H9 (cell line): ENCODE measurements at regions not wholly inside any gene's neighbourhood (a gene's known extent, or its start where the extent isn't known, plus 50 kb on each side); places are given as distances from the start of the nearest gene placed in this dataset.

Experiments
- DNase-seq: peaks from one replicate; pipeline ENCODE4 v3.0.0-alpha.2; 2017
- H2AFZ ChIP-seq: one replicate; pipeline ENCODE4 v1.6.1; 2013; ENCODE audit warnings: mild to moderate bottlenecking, low read length, control low read depth, moderate library complexity
- H2AK5ac ChIP-seq: 2 replicates; pipeline ENCODE4 v1.6.1; 2013; ENCODE audit warnings: low read length, control low read depth, mixed read lengths; ENCODE audit not compliant: insufficient read length
- H2BK120ac ChIP-seq: one replicate; pipeline ENCODE4 v1.6.1; 2013; ENCODE audit warnings: low read depth, mild to moderate bottlenecking, low read length, control low read depth, inconsistent platforms; ENCODE audit not compliant: poor library complexity, severe bottlenecking
- H2BK12ac ChIP-seq: 2 replicates; pipeline ENCODE4 v1.6.1; 2013; ENCODE audit warnings: low read length, control low read depth, mixed read lengths, low read depth; ENCODE audit not compliant: insufficient read length
- H2BK15ac ChIP-seq: 2 replicates; pipeline ENCODE4 v1.6.1; 2013; ENCODE audit warnings: low read depth, low read length, control low read depth
- H2BK20ac ChIP-seq: one replicate; pipeline ENCODE4 v1.6.1; 2013; ENCODE audit warnings: low read depth, mild to moderate bottlenecking, low read length, control low read depth, inconsistent platforms; ENCODE audit not compliant: poor library complexity, severe bottlenecking
- H2BK5ac ChIP-seq: 2 replicates; pipeline ENCODE4 v1.6.1; 2013; ENCODE audit warnings: low read length, control low read depth, mixed read lengths; ENCODE audit not compliant: insufficient read length
- H3K14ac ChIP-seq: 2 replicates; pipeline ENCODE4 v1.6.1; 2013; ENCODE audit warnings: low read length, control low read depth; ENCODE audit not compliant: insufficient read depth
- H3K18ac ChIP-seq: 2 replicates; pipeline ENCODE4 v1.6.1; 2013; ENCODE audit warnings: low read depth, mild to moderate bottlenecking, mixed read lengths, low read length, control low read depth; ENCODE audit not compliant: insufficient read length
- H3K23ac ChIP-seq: 2 replicates; pipeline ENCODE4 v1.6.1; 2013; ENCODE audit warnings: low read length, control low read depth, mixed read lengths, low read depth; ENCODE audit not compliant: insufficient read length
- H3K23me2 ChIP-seq: 2 replicates; pipeline ENCODE4 v1.6.1; 2013; ENCODE audit warnings: low read depth, mild to moderate bottlenecking, mixed read lengths, low read length, control low read depth; ENCODE audit not compliant: insufficient read length, poor library complexity, severe bottlenecking
- H3K27ac ChIP-seq: 2 replicates; pipeline ENCODE4 v1.5.1; 2013; ENCODE audit warnings: low read length, control low read depth, mixed read lengths, low read depth; ENCODE audit not compliant: insufficient read length
- H3K27me3 ChIP-seq: 2 replicates; pipeline ENCODE4 v1.6.1; 2013; ENCODE audit warnings: low read length, control low read depth, inconsistent platforms; ENCODE audit not compliant: insufficient read depth
- H3K4ac ChIP-seq: 2 replicates; pipeline ENCODE4 v1.6.1; 2013; ENCODE audit warnings: low read depth, mild to moderate bottlenecking, control low read depth, inconsistent platforms, low read length, moderate library complexity
- H3K4me1 ChIP-seq: 2 replicates; pipeline ENCODE4 v1.6.1; 2013; ENCODE audit warnings: low read length, control low read depth, inconsistent platforms; ENCODE audit not compliant: insufficient read depth
- H3K4me2 ChIP-seq: 2 replicates; pipeline ENCODE4 v1.6.1; 2013; ENCODE audit warnings: low read length, control low read depth, mixed read lengths; ENCODE audit not compliant: insufficient read length, insufficient read depth
- H3K56ac ChIP-seq: 2 replicates; pipeline ENCODE4 v1.6.1; 2013; ENCODE audit warnings: low read depth, mild to moderate bottlenecking, mixed read lengths, low read length, control low read depth; ENCODE audit not compliant: insufficient read length
- H3K79me1 ChIP-seq: 2 replicates; pipeline ENCODE4 v1.6.1; 2013; ENCODE audit warnings: low read depth, mild to moderate bottlenecking, moderate library complexity, low read length, control low read depth, inconsistent platforms; ENCODE audit not compliant: insufficient read depth, poor library complexity, severe bottlenecking
- H3K79me2 ChIP-seq: 2 replicates; pipeline ENCODE4 v1.6.1; 2013; ENCODE audit warnings: low read length, control low read depth, inconsistent platforms; ENCODE audit not compliant: insufficient read depth
- H3K9ac ChIP-seq: 2 replicates; pipeline ENCODE4 v1.6.1; 2013; ENCODE audit warnings: low read length, control low read depth, mixed read lengths; ENCODE audit not compliant: insufficient read length; ENCODE audit errors: extremely low read depth
- H3K9me3 ChIP-seq: one replicate; pipeline ENCODE4 v1.6.1; 2013; ENCODE audit warnings: low read depth, low read length, inconsistent platforms; ENCODE audit not compliant: control insufficient read depth
- H3T11ph ChIP-seq: one replicate; pipeline ENCODE4 v1.6.1; 2013; ENCODE audit warnings: mild to moderate bottlenecking, low read length, control low read depth, inconsistent platforms
- H4K20me1 ChIP-seq: one replicate; pipeline ENCODE4 v1.6.1; 2013; ENCODE audit not compliant: control insufficient read depth, insufficient read length, insufficient read depth
- H4K5ac ChIP-seq: 2 replicates; pipeline ENCODE4 v1.6.1; 2013; ENCODE audit warnings: low read depth, mild to moderate bottlenecking, mixed read lengths, low read length, control low read depth; ENCODE audit not compliant: insufficient read length
- H4K8ac ChIP-seq: replicated peaks from 2 replicates; pipeline ENCODE4 v1.6.1; 2013; ENCODE audit warnings: low read length, control low read depth, mixed read lengths, low read depth; ENCODE audit not compliant: insufficient read length
- H4K91ac ChIP-seq: 2 replicates; pipeline ENCODE4 v1.6.1; 2013; ENCODE audit warnings: low read depth, mild to moderate bottlenecking, moderate library complexity, mixed read lengths, low read length, control low read depth; ENCODE audit not compliant: insufficient read length
- H3K27ac Mint-ChIP-seq, 3 experiments: 2 replicates in 2 of 3; 3 replicates in 1 of 3; pipeline ENCODE4 v1.8.0; 2020 to 2021; ENCODE audit warnings: mixed read lengths in 3 of 3, mild to moderate bottlenecking in 1 of 3, moderate library complexity in 1 of 3
- H3K27me3 Mint-ChIP-seq: 2 replicates; pipeline ENCODE4 v1.8.0; 2021; ENCODE audit warnings: low read depth, mild to moderate bottlenecking, moderate library complexity, mixed read lengths
- H3K36me3 Mint-ChIP-seq, 3 experiments: 2 replicates in 2 of 3; 3 replicates in 1 of 3; pipeline ENCODE4 v1.8.0; 2020 to 2021; ENCODE audit warnings: low read depth in 3 of 3, mixed read lengths in 3 of 3; ENCODE audit not compliant: insufficient read depth in 1 of 3
- H3K4me1 Mint-ChIP-seq, 2 experiments: 2 replicates each; pipeline ENCODE4 v1.8.0; 2020; ENCODE audit warnings: mixed read lengths in 2 of 2
- H3K4me3 Mint-ChIP-seq, 2 experiments: 2 replicates in 1 of 2; 3 replicates in 1 of 2; pipeline ENCODE4 v1.8.0; 2020 to 2021; ENCODE audit warnings: mild to moderate bottlenecking in 2 of 2, mixed read lengths in 2 of 2, moderate library complexity in 1 of 2
- H3K9me3 Mint-ChIP-seq, 2 experiments: 2 replicates in 1 of 2; 3 replicates in 1 of 2; pipeline ENCODE4 v1.8.0; 2020; ENCODE audit warnings: mild to moderate bottlenecking in 2 of 2, mixed read lengths in 2 of 2, moderate library complexity in 1 of 2
- WGBS: extraction: QIAGEN DNeasy Blood & Tissue Kit; methylation state at CpG from one replicate; pipeline ENCODE4 v1.1.7; 2013; ENCODE audit warnings: missing lambda C conversion rate, low lambda C conversion rate, mixed read lengths; ENCODE audit not compliant: insufficient read length; ENCODE audit errors: extremely low coverage; 5-methylcytosine and 5-hydroxymethylcytosine counted together
- TF ChIP-seq, protein P1 (sequence below): fragments of 200-600 bp; sonication (generic); conservative IDR thresholded peaks from 3 replicates; pipeline ENCODE4 v1.8.0; 2021; ENCODE audit warnings: antibody characterized with exemption, mild to moderate bottlenecking

DNA sequence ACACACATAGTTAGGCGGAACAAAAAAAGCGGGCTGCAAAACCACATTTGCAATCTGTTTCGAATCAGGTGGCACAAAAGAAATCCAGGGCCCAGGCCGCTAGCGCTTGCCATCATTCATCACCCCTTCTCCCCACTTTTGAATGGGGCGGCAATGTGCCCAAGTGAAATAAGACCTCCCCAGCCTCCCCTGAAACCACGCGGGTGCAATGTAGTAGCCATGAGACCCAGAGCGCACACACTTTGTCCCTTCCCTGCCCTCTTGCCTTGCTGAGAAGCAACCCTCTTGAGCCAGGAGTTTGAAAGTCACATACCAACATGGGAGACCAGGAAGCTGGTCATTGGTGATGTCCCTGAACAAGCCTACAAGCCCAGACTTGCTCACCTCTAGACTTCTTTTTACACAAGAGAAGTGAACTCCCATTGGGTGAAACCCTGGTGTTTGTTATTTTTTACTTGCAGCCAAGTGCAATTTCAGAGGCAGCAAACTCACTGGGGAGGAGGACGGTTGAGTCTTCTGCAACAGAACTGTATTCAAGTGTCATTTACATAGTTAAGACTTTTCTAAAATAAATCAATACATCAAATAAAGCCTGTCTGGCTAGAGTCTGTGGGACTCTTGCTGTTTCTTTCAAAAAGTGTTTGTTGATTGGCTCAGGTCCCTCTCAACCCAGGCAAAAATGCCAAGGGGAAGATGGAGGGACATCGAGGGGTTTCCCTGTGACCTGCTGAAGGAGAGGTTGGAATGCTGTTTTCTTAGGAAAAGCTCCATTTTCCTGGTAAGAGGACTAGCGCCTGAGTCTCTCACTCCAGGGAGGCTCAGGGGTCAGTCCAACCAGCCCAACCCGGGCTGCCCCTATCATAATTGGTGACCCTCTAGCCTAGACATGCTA is 138.1 kb upstream of the PTPN1 start:
- Histone ChIP-seq H4K91ac (no peak overlapping the region), H2BK20ac (no peak overlapping the region), H3K27me3 (no peaks in the 10 kb centered on the region), H4K5ac (no peak overlapping the region), H3T11ph (no peak overlapping the region), H2AK5ac (no peak overlapping the region), H2BK5ac (no peak overlapping the region), H3K18ac (no peak overlapping the region), H3K9me3 (no peaks in the 10 kb centered on the region), H3K9ac (no peak overlapping the region), H3K4me2 (no peak overlapping the region), H2BK15ac (no peak overlapping the region), H3K23me2 (no peaks in the 10 kb centered on the region), H3K14ac (no peak overlapping the region), H3K23ac (no peak overlapping the region), H4K8ac (no peak overlapping the region), H2BK120ac (no peak overlapping the region), H3K4me1 (no peaks in the 10 kb centered on the region), H3K56ac (no peak overlapping the region), H2AFZ (no peak overlapping the region), H4K20me1 (no peaks in the 10 kb centered on the region), H3K27ac (no peak overlapping the region), H3K79me1 (no peaks in the 10 kb centered on the region), H3K79me2 (no peaks in the 10 kb centered on the region), H2BK12ac (no peak overlapping the region), H3K4ac (no peak overlapping the region)
- Mint-ChIP-seq H3K27ac (0 out of 7 replicates have a peak overlapping the region, but pooled peaks of 1 of the 3 experiments have one; percentile 25), H3K9me3 (no peaks in the 10 kb centered on the region), H3K4me1 (peaks cover 2% of the 10 kb centered on the region in 2 experiments; a peak in 2 of 4 replicates), H3K36me3 (no peaks in the 10 kb centered on the region), H3K4me3 (no peak overlapping the region), H3K27me3 (peaks cover 9% of the 10 kb centered on the region; the same call in 1 of the 2 replicates)
- TF ChIP-seq, protein P1, sequence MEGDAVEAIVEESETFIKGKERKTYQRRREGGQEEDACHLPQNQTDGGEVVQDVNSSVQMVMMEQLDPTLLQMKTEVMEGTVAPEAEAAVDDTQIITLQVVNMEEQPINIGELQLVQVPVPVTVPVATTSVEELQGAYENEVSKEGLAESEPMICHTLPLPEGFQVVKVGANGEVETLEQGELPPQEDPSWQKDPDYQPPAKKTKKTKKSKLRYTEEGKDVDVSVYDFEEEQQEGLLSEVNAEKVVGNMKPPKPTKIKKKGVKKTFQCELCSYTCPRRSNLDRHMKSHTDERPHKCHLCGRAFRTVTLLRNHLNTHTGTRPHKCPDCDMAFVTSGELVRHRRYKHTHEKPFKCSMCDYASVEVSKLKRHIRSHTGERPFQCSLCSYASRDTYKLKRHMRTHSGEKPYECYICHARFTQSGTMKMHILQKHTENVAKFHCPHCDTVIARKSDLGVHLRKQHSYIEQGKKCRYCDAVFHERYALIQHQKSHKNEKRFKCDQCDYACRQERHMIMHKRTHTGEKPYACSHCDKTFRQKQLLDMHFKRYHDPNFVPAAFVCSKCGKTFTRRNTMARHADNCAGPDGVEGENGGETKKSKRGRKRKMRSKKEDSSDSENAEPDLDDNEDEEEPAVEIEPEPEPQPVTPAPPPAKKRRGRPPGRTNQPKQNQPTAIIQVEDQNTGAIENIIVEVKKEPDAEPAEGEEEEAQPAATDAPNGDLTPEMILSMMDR, result no peak
- no peak for DNase-seq
- no CpG with 5 or more reads among the region's 13 CpGs for WGBS
